IPS-18c (cell line): ENCODE measurements at regions not wholly inside any gene's neighbourhood (a gene's known extent, or its start where the extent isn't known, plus 50 kb on each side); places are given as distances from the start of the nearest gene placed in this dataset.

ENCODE experiments used
- H3K4me3 ChIP-seq: 2 replicates; pipeline ENCODE4 v1.7.0; 2013; ENCODE audit warnings: low read depth, mild to moderate bottlenecking, low read length, moderate library complexity; ENCODE audit not compliant: insufficient read depth
- H3K9me3 ChIP-seq: one replicate; pipeline ENCODE4 v1.6.1; 2013; ENCODE audit warnings: mild to moderate bottlenecking, low read length, moderate library complexity; ENCODE audit not compliant: control insufficient read depth, insufficient read depth

DNA sequence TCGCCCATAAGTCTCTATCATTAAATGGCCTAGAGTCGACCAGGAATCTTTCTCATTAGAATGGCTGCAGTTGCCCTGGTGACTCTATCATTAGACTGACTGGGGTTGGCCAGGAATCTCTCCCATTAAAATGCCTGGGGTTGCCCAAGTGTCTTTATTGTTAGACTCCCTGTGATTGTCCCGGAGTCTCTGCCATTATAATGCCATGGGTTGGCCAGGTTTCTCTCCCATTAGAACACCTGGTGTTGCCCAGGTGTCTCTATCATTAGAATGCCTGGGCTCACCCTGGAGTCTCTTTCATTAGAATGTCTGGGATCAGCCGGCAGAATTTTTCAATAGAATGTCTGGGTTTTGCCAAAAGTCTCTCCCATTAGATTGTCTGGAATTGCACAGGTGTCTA, 1459.3 kb downstream of the UQCRFS1 start:
- Histone ChIP-seq H3K9me3 (peaks cover 6% of the 10 kb centered on the region), H3K4me3 (no peak overlapping the region)

DNA sequence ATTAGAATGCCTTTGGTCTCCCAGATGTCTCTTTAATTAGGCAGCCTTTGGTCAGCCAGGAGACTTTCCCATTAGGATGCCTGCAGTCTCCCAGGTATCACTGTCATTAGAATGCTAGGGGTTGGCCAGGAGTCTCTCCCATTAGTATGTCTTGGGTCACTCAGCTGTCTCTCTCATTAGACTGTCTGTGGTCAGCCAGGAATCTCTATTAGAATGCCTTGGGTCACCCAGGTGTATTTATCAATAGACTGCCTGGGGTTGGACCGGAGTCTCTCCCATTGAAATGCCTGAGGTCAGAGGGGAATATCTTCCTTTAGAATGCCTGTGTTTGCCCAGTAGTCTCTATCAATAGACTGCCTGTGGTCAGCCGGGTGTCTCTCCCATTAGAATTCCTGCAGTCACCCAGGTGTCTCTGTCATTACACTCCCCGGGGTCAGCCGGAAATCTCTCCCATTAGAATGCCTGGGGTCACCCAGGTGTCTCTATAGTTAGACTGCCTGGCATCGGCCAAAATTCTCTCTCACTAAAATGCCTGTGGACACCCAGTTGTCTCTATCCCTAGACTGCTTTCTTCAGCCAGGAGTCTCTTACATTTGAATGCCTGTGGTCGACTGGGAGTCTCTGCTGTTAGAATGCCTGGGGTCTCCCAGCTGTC, 1460.3 kb downstream of the UQCRFS1 start:
- Histone ChIP-seq H3K4me3 (no peak overlapping the region), H3K9me3 (peaks cover 6% of the 10 kb centered on the region)

DNA sequence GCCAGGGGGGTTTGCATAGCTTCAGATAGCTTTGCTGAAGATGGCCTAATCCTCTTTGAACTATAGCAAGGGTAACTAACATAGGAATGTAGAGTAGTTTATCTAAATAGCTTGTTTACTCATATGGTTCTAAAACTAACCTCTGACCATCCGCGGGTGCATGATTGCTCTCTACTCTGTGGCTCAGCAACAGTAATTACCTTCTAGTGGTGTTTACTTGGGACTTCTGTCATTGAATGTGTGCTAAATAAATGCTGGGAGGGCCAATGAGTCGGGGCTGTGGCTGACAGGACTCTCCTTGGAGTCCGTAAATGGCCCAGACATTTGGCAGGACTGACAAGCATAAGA, 1461.9 kb downstream of the UQCRFS1 start:
- Histone ChIP-seq H3K4me3 (no peak overlapping the region), H3K9me3 (peaks cover 8% of the 10 kb centered on the region)

DNA sequence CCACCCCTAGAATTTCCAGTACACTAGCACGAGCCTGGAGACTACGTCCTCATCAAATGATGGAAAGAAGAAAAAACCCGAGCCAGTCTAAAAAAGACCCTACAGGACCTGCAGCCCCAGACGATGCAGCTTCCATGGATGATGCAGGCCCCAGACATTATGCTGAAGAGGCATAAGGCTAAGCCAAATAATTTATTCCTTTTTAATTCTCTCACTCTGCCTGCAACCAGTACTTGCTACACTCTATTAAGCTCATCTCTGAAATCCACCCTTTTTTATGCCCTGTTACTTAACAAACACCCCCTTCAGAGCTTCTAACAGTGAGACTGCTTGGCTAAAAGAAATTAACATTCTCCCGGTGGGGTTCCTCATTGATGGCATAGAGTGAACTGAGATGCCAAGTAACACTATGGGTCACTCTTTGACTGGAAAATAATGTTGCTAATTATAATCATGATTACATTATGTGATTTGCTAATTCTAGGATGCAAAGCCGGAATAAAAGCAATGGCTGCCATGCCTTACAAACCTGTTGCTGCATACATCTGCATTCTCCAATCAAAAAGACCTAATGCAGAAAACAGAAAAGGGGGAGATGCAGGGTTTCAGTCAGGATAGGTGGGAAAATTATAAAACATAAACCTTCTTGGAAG, 1462.4 kb downstream of the UQCRFS1 start:
- H3K9me3 ChIP-seq = peaks cover 8% of the 10 kb centered on the region
- no peak overlapping the region for H3K4me3 ChIP-seq

DNA sequence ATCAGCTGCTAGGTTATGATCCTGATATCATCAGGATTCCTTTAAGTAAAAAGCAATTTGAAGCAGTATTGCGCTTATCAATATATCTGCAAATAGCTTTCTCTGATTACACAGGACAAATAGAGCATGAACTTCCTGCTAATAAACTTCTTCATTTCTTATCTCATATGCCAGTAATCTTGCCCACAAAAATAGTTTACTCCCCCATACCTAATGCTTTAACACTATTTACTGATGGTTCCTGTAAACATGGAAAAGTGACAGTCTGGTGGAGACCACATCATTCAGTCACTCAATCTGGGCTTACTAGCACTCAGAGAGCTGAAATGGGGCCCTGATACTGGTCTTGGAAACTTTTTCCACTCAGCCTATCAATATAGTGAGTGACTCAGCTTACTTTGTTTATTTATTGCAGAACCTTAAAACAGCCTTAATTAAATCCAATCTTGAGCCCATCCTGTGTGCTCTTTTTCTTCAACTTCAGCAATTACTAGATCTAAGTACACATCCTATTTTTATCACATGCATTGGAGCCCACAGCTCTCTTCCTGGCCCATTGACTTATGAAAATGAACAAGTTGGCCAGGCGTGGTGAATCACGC, 1464.3 kb downstream of the UQCRFS1 start:
- Histone ChIP-seq H3K4me3 (no peak overlapping the region), H3K9me3 (peaks cover 10% of the 10 kb centered on the region)

DNA sequence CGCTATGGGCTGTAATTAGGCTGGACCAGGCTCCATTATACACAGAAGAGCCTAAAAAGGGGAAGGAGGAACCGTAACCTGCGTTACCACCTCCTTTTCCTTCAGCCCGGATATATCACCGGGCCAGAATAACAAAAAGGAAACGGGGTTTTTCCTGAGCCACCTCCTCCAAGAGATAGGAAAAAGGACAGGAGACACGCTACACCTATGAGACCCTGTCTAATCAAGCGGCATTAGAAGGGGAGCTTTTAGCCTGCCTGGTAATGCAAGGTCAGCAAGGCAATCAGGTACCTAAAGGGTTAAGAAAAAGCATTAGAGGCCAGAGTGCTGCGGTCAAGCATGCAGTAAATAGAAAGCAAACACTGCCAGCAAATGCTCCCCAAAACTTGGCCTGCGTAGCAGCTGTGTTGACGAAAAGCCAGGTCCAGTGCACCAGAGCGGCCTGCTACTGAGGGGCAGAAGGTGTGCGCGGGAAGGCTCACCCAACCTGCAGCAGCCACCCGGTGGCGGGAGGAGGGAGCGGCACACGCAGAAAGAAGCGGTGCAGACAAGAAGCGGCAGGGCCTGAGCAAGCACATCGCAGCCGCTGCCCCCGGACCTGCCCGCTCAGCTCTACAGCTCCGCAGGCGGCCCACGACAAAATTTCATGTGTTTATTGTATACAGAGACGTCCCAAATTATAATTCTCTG, 1466.1 kb downstream of the UQCRFS1 start:
- Histone ChIP-seq H3K9me3 (peaks cover 10% of the 10 kb centered on the region), H3K4me3 (no peak overlapping the region)

DNA sequence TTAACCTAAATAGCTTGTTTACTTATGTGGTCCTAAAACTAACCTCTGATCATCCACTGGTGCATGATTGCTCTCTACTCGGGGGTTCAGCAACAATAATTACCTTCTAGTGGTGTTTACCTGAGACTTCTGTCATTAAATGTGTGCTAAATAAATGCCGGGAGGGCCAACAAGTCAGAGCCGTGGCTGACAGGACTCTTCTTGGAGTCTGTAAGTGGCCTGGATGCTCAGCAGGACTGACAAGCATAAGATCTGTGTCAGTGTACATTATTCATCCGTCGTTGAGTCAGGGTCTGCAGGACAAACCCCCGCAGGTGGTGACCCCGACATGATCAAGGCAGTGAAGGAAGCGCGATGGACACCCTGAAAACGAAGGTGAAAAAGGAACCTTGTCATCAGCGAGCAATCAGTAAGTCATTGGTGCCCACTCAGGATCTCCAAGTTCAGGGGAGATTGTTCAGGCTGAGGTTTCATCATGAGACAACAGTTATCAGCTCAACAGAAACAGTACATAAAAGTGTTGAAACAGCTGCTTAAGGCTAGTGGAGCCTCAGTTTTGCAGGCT, 1466.9 kb downstream of the UQCRFS1 start:
- Histone ChIP-seq H3K4me3 (no peak overlapping the region), H3K9me3 (peaks cover 10% of the 10 kb centered on the region)

DNA sequence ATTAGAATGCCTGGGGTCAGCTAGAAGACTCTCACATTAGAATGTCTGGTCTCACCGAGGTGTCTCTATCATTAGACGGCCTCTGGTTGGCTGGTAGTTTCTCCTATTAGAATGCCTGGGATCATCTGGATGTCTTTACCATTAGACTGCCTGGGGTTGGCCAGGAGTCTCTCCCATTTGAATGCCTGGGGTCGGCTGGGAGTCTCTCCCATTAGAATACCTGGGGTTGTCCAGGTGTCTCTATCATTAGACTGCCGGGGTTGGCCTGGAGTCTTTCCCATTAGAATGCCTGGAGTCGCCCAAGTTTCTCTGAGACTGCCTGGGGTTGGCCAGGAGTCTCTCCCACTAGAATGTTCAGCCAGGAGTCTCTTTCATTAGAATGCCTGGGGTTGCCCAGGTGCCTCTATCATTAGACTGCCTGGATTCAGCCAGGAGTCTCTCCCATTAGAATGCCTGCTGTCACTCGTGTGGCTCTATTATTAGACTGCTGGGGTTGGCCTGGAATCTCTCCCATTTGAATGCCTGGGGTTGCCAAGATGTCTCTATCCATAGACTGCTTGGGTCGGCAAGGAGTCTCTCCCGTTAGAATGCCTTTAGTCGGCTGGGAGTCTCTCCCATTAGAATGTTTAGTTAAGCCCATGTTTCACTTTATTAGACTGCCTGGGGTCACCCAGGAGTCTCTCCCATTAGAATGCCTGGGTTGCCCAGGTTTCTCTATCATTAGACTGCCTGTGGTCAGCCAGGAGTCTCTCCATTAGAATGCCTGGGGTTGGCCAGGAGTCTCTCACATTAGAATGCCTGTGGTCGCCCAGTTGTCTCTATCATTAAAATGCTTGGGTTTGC, 1467.8 kb downstream of the UQCRFS1 start:
- H3K9me3 ChIP-seq = peaks cover 12% of the 10 kb centered on the region
- no peak overlapping the region for H3K4me3 ChIP-seq

DNA sequence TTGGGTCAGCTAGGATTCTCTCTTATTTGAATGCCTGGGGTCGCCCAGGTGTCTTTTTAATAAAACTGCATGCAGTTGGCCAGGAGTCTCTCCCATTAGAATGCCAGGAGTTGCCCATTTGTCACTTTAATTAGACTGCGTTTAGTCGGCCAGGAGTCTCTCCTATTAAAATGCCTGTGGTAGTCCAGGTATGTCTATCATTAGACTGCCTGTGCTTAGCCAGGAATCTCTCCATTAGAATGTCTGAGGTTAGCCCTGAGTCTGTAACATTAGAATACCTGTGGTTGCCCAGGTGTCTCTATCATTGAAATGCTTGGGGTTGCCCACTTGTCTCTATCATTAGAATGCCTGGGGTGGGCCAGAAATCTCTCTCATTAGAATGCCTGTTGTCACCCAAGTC, 1470.9 kb downstream of the UQCRFS1 start:
- H3K9me3 ChIP-seq = peaks cover 24% of the 10 kb centered on the region
- H3K4me3 ChIP-seq = no peak overlapping the region

DNA sequence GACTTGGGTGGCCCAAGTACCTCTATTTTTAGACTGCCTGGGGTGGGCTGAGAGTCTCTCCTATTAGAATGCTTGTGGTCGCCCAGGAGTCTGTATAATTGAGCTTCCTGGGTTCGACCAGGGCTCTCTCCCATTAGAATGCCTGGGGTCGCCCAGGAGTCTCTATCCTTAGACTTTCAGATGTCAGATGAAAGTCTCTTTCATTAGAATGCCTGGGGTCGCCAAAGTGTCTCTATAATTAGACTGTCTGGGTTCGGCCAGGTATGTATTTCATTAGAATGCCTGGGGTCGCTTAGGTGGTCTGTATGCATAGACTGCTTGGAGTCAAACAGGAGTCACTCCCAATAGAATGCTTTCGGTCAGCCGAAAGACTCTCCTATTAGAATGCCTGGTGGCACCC, 1471.7 kb downstream of the UQCRFS1 start:
- Histone ChIP-seq H3K4me3 (no peak overlapping the region), H3K9me3 (peaks cover 22% of the 10 kb centered on the region)

DNA sequence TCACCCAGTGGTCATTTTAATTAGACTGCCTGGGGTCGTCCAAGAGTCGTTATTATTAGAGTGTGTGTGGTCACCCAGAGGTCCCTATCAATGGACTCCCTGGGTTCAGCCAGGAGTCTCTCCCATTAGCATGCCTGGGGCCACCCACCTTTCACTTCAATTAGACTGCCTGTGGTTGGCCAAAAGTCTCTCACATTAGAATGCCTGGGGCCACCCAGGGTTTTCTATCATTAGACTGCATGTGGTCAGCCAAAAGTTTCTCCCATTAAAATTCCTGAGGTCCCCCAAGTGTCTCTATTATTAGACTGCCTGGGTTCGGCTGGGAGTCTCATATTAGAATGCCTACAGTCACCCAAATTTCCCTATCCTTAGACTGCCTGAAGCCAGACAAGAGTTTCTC, 1472.6 kb downstream of the UQCRFS1 start:
- peaks cover 24% of the 10 kb centered on the region for H3K9me3 ChIP-seq
- H3K4me3 ChIP-seq = no peak overlapping the region

DNA sequence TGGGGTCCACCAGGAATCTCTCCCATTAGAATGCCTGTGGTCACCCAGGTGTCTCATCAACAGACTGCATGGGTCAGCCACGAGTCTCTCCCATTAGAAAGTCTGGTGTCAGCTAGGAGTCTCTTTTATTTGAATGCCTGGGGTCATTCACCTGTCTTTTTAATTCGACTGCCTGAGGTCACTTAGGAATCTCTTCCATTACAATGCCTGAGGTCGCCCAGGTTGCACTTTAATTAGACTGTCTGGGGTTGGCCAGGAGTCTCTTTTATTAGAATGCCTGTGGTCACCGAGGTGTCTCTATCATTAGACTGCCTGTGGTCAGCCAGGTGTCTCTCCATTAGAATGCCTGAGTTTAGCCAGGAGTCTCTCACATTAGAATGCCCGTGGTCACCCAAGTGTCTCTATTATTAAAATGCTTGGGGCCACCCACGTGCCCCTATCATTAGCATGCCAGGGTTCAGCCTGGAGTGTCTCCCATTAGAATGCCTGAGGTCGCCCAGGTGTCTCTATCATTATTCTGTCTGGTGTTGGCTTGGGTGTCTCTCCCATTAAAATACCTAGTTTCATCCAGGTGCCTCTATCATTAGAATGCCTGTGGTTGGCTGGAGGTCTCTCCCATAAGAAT, 1474.3 kb downstream of the UQCRFS1 start:
- H3K4me3 ChIP-seq = no peak overlapping the region
- H3K9me3 ChIP-seq = peaks cover 30% of the 10 kb centered on the region

DNA sequence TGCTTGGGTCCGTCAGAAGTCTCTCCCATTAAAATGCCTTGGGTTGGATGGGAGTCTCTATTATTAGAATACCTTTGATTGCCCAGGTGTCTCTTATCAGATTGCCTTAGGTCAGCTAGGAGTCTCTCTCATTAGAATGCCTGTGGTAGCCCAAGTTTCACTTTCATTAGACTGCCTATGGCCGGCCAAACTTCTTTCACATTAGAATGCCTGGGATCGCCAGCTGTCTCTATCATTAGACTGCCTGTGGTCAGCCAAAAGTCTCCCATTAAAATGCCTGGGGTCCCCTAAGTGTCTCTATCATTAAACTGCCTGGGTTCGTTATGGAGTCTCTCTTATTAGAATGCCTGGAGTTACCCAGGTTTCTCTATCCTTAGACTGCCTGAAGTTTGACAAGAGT, 1476.7 kb downstream of the UQCRFS1 start:
- H3K4me3 ChIP-seq = no peak overlapping the region

DNA sequence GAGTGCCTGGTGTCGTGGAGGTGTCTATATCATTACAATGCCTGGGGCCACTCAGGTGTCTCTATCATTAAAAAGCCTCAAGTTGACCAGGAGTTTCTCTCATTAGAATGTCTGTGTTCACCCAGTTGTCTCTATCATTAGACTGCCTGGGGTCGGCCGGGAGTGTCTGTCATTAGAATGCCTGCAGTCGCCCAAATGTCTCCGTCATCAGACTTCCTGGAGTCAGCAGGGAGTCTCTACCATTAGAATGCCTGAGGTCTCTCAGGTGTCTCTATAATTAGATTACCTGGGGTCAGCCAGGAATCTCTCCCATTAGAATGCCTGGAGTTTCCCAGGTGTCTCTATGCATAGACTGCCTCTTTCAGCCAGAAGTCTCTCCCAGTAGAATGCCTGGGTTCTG, 1477.6 kb downstream of the UQCRFS1 start:
- Histone ChIP-seq H3K9me3 (peaks cover 27% of the 10 kb centered on the region), H3K4me3 (no peak overlapping the region)

More for the DNA sequence above, 1476.7 kb downstream of the UQCRFS1 start:
- H3K9me3 ChIP-seq = peaks cover 28% of the 10 kb centered on the region

DNA sequence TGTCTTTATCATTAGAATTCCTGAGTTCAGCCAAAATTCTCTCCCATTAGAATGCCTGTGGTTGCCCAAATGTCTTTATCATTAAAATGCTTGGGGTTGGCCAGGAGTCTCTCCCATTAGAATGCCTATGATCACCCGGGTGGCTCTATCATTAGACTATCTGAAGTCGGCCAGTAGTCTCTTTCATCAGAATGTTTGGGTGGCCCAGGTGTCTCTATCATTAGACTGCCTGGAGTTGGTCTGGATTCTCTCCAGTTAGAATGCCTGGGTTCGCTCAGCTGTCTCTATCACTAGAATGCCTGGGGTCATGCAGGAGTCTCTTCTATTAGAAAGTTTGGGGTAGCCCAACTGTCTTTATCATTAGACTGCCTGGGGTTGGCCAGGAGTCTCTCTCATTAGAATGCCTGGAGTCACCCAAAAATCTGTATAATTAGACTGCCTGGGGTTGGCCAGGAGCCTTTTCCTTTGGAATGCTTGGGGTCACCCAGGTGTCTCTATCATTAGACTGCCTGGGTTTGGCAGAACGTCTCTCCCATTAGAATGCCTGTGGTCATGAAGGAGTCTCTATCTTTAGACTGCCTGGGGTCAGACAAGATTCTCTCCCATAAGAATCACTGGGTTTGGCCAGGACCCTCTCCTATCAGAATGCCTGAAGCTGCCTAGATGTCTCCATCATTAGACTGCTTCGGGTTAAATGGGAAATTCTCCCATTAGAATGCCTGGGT, 1478.3 kb downstream of the UQCRFS1 start:
- no peak overlapping the region for H3K4me3 ChIP-seq
- H3K9me3 ChIP-seq = peaks cover 24% of the 10 kb centered on the region
